H1 (cell line): ENCODE measurements at regions not wholly inside any gene's neighbourhood (a gene's known extent, or its start where the extent isn't known, plus 50 kb on each side); places are given as distances from the start of the nearest gene placed in this dataset.

Source experiments
- CTCF ChIA-PET: fragments of 300-600 bp; sonication (Branson Sonifier 250); formaldehyde crosslinking; loops from one replicate; lab custom pipeline; 2021; ENCODE audit not compliant: partially characterized antibody; lab: Charles Lee
- POLR2A ChIA-PET: fragments of 300-600 bp; sonication (Branson Sonifier 250); formaldehyde crosslinking; loops from one replicate; lab custom pipeline; 2021; ENCODE audit warnings: inconsistent platforms; ENCODE audit not compliant: partially characterized antibody; lab: Charles Lee
- DNase-seq, 2 experiments: peaks; one replicate each; pipeline versions ENCODE4 v3.0.0 to v3.0.0-alpha.2; 2010 to 2022; ENCODE audit warnings: low spot score in 2 of 2, low read depth in 1 of 2, mixed read lengths in 1 of 2
- FAIRE-seq: peaks from 2 replicates; lab custom pipeline; 2011; peaks lifted over from hg19 to GRCh38; lab: Jason Lieb, UNC
- H2AFZ ChIP-seq: 2 replicates; pipeline ENCODE4 v1.8.1; 2012; ENCODE audit warnings: low read length, inconsistent platforms
- H2AK5ac ChIP-seq: 2 replicates; pipeline ENCODE4 v1.6.1; 2013; ENCODE audit warnings: low read depth, low read length
- H2BK120ac ChIP-seq: replicated peaks from 2 replicates; pipeline ENCODE3; 2013; ENCODE audit warnings: low read depth, low read length, inconsistent platforms
- H2BK12ac ChIP-seq: 2 replicates; pipeline ENCODE4 v1.6.1; 2013; ENCODE audit warnings: low read depth, low read length
- H2BK15ac ChIP-seq: 2 replicates; pipeline ENCODE4 v1.6.1; 2013; ENCODE audit warnings: low read length
- H2BK20ac ChIP-seq: 2 replicates; pipeline ENCODE4 v1.6.1; 2013; ENCODE audit warnings: low read length
- H2BK5ac ChIP-seq: 2 replicates; pipeline ENCODE4 v1.6.1; 2013; ENCODE audit warnings: low read depth, low read length
- H3K14ac ChIP-seq: 2 replicates; pipeline ENCODE4 v1.6.1; 2013; ENCODE audit warnings: inconsistent platforms; ENCODE audit not compliant: insufficient read length
- H3K18ac ChIP-seq: 2 replicates; pipeline ENCODE4 v1.6.1; 2013; ENCODE audit warnings: low read length; ENCODE audit errors: extremely low read depth
- H3K23ac ChIP-seq: 2 replicates; pipeline ENCODE4 v1.6.1; 2013; ENCODE audit warnings: inconsistent platforms; ENCODE audit not compliant: insufficient read length
- H3K23me2 ChIP-seq: 2 replicates; pipeline ENCODE4 v1.6.1; 2013; ENCODE audit warnings: low read depth, low read length
- H3K27ac ChIP-seq: 2 replicates; pipeline ENCODE4 v1.6.1; 2011; ENCODE audit warnings: low read depth, low read length, inconsistent platforms
- H3K27me3 ChIP-seq, 4 experiments: replicated peaks in 1 of 4; 1 replicate in 1 of 4; 2 replicates in 3 of 4; pipeline versions ENCODE4 v1.6.1 to v1.8.1; 2011 to 2013; ENCODE audit warnings: low read length in 3 of 4, mild to moderate bottlenecking in 3 of 4, inconsistent platforms in 2 of 4, mixed read lengths in 2 of 4, moderate library complexity in 1 of 4; ENCODE audit not compliant: control insufficient read depth in 3 of 4, insufficient read depth in 3 of 4; ENCODE audit errors: extremely low read depth in 1 of 4
- H3K36me3 ChIP-seq, 4 experiments: 2 replicates each; pipeline versions ENCODE4 v1.6.1 to v1.8.1; 2011 to 2013; ENCODE audit warnings: mild to moderate bottlenecking in 4 of 4, low read length in 3 of 4, moderate library complexity in 2 of 4, control low read depth in 1 of 4, inconsistent platforms in 1 of 4; ENCODE audit not compliant: insufficient read depth in 4 of 4, control insufficient read depth in 2 of 4
- H3K4ac ChIP-seq: replicated peaks from 2 replicates; pipeline ENCODE3; 2013; ENCODE audit warnings: low read length, low read depth, mixed read lengths, inconsistent platforms; ENCODE audit not compliant: insufficient read length
- H3K4me1 ChIP-seq, 4 experiments: replicated peaks in 1 of 4; 1 replicate in 1 of 4; 2 replicates in 3 of 4; pipeline versions ENCODE4 v1.6.1 to v1.8.1; 2011 to 2013; ENCODE audit warnings: low read length in 3 of 4, inconsistent platforms in 2 of 4, mixed read lengths in 1 of 4; ENCODE audit not compliant: insufficient read depth in 4 of 4, control insufficient read depth in 3 of 4
- H3K4me2 ChIP-seq, 2 experiments: 2 replicates each; pipeline versions ENCODE4 v1.6.1 to v1.8.1; 2011 to 2013; ENCODE audit warnings: low read depth in 2 of 2, low read length in 2 of 2, control low read depth in 1 of 2, inconsistent platforms in 1 of 2, mild to moderate bottlenecking in 1 of 2; ENCODE audit not compliant: insufficient read depth in 1 of 2
- H3K4me3 ChIP-seq, 4 experiments: fragments of 200-600, 300-600 bp in 1 of 4; sonication (generic), shearing (Covaris generic), sonication (Bioruptor Twin) in 1 of 4; 2 replicates each; pipeline versions ENCODE4 v1.5.1 to v1.8.1; 2011 to 2016; ENCODE audit warnings: low read length in 4 of 4, low read depth in 3 of 4, control low read depth in 2 of 4, inconsistent platforms in 2 of 4, mild to moderate bottlenecking in 2 of 4, mixed read lengths in 1 of 4, moderate library complexity in 1 of 4; ENCODE audit not compliant: insufficient read depth in 2 of 4; ENCODE audit errors: extremely low read depth in 1 of 4
- H3K56ac ChIP-seq: replicated peaks from 2 replicates; pipeline ENCODE3; 2013; ENCODE audit warnings: low read depth, mild to moderate bottlenecking, mixed read lengths, low read length, inconsistent platforms; ENCODE audit not compliant: insufficient read length
- H3K79me1 ChIP-seq: 2 replicates; pipeline ENCODE4 v1.6.1; 2013; ENCODE audit warnings: low read depth, low read length, control low read depth
- H3K79me2 ChIP-seq, 2 experiments: 2 replicates each; pipeline versions ENCODE4 v1.6.1 to v1.8.1; 2012 to 2013; ENCODE audit warnings: low read length in 2 of 2, mild to moderate bottlenecking in 2 of 2, inconsistent platforms in 1 of 2; ENCODE audit not compliant: insufficient read depth in 2 of 2, control insufficient read depth in 1 of 2
- H3K9ac ChIP-seq, 4 experiments: replicated peaks in 1 of 4; 1 replicate in 1 of 4; 2 replicates in 3 of 4; pipeline versions ENCODE4 v1.6.1 to v1.8.1; 2011 to 2013; ENCODE audit warnings: low read depth in 3 of 4, low read length in 3 of 4, control low read depth in 2 of 4, mild to moderate bottlenecking in 2 of 4, moderate library complexity in 2 of 4, inconsistent platforms in 1 of 4; ENCODE audit errors: extremely low read depth in 1 of 4
- H3K9me3 ChIP-seq, 2 experiments: 2 replicates each; pipeline versions ENCODE4 v1.6.1 to v1.8.1; 2012 to 2013; ENCODE audit warnings: mild to moderate bottlenecking in 2 of 2, moderate library complexity in 2 of 2, control low read depth in 1 of 2, inconsistent platforms in 1 of 2, low read depth in 1 of 2, low read length in 1 of 2, mixed read lengths in 1 of 2; ENCODE audit not compliant: insufficient read depth in 2 of 2
- H4K20me1 ChIP-seq, 2 experiments: replicated peaks in 1 of 2; 2 replicates each; pipeline versions ENCODE3 to v1.8.1; 2011 to 2013; ENCODE audit warnings: inconsistent platforms in 2 of 2, low read length in 2 of 2, mild to moderate bottlenecking in 1 of 2; ENCODE audit not compliant: insufficient read depth in 2 of 2, control insufficient read depth in 1 of 2
- H4K5ac ChIP-seq: 2 replicates; pipeline ENCODE4 v1.6.1; 2013; ENCODE audit warnings: low read length, low read depth, mixed read lengths, inconsistent platforms; ENCODE audit not compliant: insufficient read length
- H4K8ac ChIP-seq: 2 replicates; pipeline ENCODE4 v1.8.0; 2013; ENCODE audit warnings: mild to moderate bottlenecking, moderate library complexity, low read length, inconsistent platforms; ENCODE audit not compliant: insufficient read depth; ENCODE audit errors: extremely low read depth
- H4K91ac ChIP-seq: replicated peaks from 2 replicates; pipeline ENCODE3; 2013; ENCODE audit warnings: low read length, mixed read lengths, inconsistent platforms; ENCODE audit not compliant: insufficient read length
- CBX5 ChIP-seq: fragments of 300-800, 300-1000 bp; sonication (generic); IDR thresholded peaks from 2 replicates; pipeline ENCODE4 v1.7.1; 2016; ENCODE audit warnings: antibody characterized with exemption, low read length, low read depth
- RBBP5 ChIP-seq: IDR thresholded peaks from 2 replicates; pipeline ENCODE4 v1.7.1; 2012; ENCODE audit warnings: low read depth, mild to moderate bottlenecking, inconsistent platforms, low read length, moderate library complexity, borderline replicate concordance

DNA sequence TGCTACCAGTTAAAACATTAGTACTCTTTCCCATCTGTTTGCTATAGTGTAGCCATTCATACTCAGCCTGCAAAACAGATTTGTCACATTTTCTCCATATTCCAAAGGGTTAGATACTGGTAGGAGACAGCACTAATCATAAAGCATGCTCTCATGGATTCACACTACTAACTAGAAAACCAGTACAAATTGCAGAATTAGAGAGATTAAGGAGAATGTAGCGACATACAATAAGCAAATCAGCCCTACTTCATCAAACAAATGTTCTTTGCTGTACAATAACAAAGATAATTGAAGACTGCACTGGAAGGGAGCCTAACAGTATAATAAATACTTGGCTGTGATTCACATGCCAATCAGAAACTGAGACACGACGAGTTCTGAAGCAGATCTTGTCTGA lies 368.0 kb upstream of the PRMT6 start (continued):
- no peak for TF ChIP-seq RBBP5

DNA sequence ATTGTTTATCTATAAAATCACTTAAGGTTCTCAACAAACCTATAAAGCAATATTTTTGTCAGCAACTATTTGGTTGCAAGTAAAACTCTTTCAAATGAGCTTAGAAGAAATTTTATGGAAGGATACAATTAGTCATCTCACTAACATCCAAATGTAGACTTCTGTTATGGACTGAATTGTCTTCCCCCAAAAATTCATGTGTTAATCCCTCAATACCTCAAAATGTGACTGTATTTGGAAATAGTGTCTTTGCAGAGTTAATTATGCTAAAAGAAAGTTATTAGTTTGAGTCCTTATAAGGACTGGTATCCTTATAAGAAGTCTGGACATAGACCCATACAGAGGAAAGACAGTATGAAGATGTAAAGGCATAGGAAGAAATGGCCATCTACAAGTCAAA lies 357.8 kb upstream of the PRMT6 start:
- ChIA-PET POLR2A (no interaction called here), CTCF (interaction anchor here (0.6 to 0.7 kb wide), 2 partner anchors 18 to 255 kb away, joined by 3 read pairs; no protein-coding TSS in a partner anchor)
- H3K27me3 ChIP-seq, result no peaks in the 10 kb centered on the region
- H2BK15ac ChIP-seq, result no peak overlapping the region
- H2BK12ac ChIP-seq, result no peak overlapping the region
- H3K79me1 ChIP-seq, result no peaks in the 10 kb centered on the region
- H3K4me1 ChIP-seq, result no peaks in the 10 kb centered on the region
- H2BK5ac ChIP-seq, result no peak overlapping the region
- no peak overlapping the region for H2BK20ac ChIP-seq
- FAIRE-seq, result no peak
- H4K8ac ChIP-seq, result no peak overlapping the region
- H4K20me1 ChIP-seq, result no peaks in the 10 kb centered on the region
- H4K91ac ChIP-seq, result no peak overlapping the region
- no peaks in the 10 kb centered on the region for H3K23me2 ChIP-seq
- no peak overlapping the region for H3K23ac ChIP-seq
- H3K4me2 ChIP-seq, result no peak overlapping the region
- H4K5ac ChIP-seq, result no peak overlapping the region
- no peak for TF ChIP-seq CBX5
- no peaks in the 10 kb centered on the region for H3K36me3 ChIP-seq
- H3K18ac ChIP-seq, result no peak overlapping the region
- H3K14ac ChIP-seq, result no peak overlapping the region
- DNase-seq, result no peak
- H3K9me3 ChIP-seq, result no peaks in the 10 kb centered on the region
- H3K4me3 ChIP-seq, result no peak overlapping the region
- H3K56ac ChIP-seq, result no peak overlapping the region
- no peak overlapping the region for H3K4ac ChIP-seq
- no peak overlapping the region for H2AK5ac ChIP-seq
- H2AFZ ChIP-seq, result no peak overlapping the region
- H3K9ac ChIP-seq, result no peak overlapping the region
- no peak overlapping the region for H3K27ac ChIP-seq
- H3K79me2 ChIP-seq, result no peaks in the 10 kb centered on the region
- no peak overlapping the region for H2BK120ac ChIP-seq
